GM23248 (cell line): ENCODE measurements at regions not wholly inside any gene's neighbourhood (a gene's known extent, or its start where the extent isn't known, plus 50 kb on each side); places are given as distances from the start of the nearest gene placed in this dataset.

ENCODE experiments used
- DNase-seq: peaks from one replicate; pipeline ENCODE4 v3.0.0-alpha.2; 2015
- H2AFZ ChIP-seq: fragments of 200-600 bp; sonication (generic); 2 replicates; pipeline ENCODE4 v1.6.1; 2016; ENCODE audit warnings: antibody characterized with exemption
- H3F3A ChIP-seq: fragments of 200-600 bp; sonication (generic); 2 replicates; pipeline ENCODE4 v1.6.1; 2016; ENCODE audit warnings: mild to moderate bottlenecking, antibody characterized with exemption, mixed run types; ENCODE audit not compliant: insufficient read depth
- H3K27ac ChIP-seq: fragments of 200-600 bp; sonication (generic); 2 replicates; pipeline ENCODE4 v1.5.1; 2016; ENCODE audit warnings: mild to moderate bottlenecking
- H3K27me3 ChIP-seq: fragments of 200-600 bp; sonication (generic); replicated peaks from 2 replicates; pipeline ENCODE4 v1.6.1; 2016; ENCODE audit warnings: mild to moderate bottlenecking; ENCODE audit not compliant: insufficient read depth
- H3K36me3 ChIP-seq: fragments of 200-600 bp; sonication (generic); 2 replicates; pipeline ENCODE4 v1.6.1; 2016; ENCODE audit warnings: low read depth, mild to moderate bottlenecking
- H3K4me1 ChIP-seq: fragments of 200-600 bp; sonication (generic); 2 replicates; pipeline ENCODE4 v1.6.1; 2016; ENCODE audit warnings: mild to moderate bottlenecking; ENCODE audit not compliant: insufficient read depth
- H3K4me2 ChIP-seq: fragments of 200-600 bp; sonication (generic); one replicate; pipeline ENCODE4 v1.6.1; 2016; ENCODE audit warnings: mild to moderate bottlenecking; ENCODE audit not compliant: unreplicated experiment
- H3K4me3 ChIP-seq: fragments of 200-600 bp; sonication (generic); 2 replicates; pipeline ENCODE4 v1.5.1; 2016; ENCODE audit warnings: mild to moderate bottlenecking
- H3K79me2 ChIP-seq: fragments of 200-600 bp; sonication (generic); 2 replicates; pipeline ENCODE4 v1.6.1; 2016; ENCODE audit warnings: mild to moderate bottlenecking; ENCODE audit not compliant: insufficient read depth
- H3K9ac ChIP-seq: fragments of 200-600 bp; sonication (generic); 2 replicates; pipeline ENCODE4 v1.6.1; 2016; ENCODE audit warnings: mild to moderate bottlenecking
- H3K9me2 ChIP-seq: fragments of 200-600 bp; sonication (generic); 2 replicates; pipeline ENCODE4 v1.6.1; 2016; ENCODE audit warnings: mixed run types, mild to moderate bottlenecking, moderate library complexity; ENCODE audit not compliant: insufficient read depth
- H3K9me3 ChIP-seq: fragments of 200-600 bp; sonication (generic); one replicate; pipeline ENCODE4 v1.6.1; 2017; ENCODE audit warnings: low read depth
- H4K20me1 ChIP-seq: fragments of 200-600 bp; sonication (generic); 2 replicates; pipeline ENCODE4 v1.6.0; 2016; ENCODE audit not compliant: insufficient read depth
- EZH2 ChIP-seq: fragments of 200-600 bp; sonication (generic); IDR thresholded peaks from 2 replicates; pipeline ENCODE4 v1.6.1; 2018; ENCODE audit warnings: antibody characterized with exemption, mild to moderate bottlenecking; ENCODE audit not compliant: insufficient read depth, poor library complexity, severe bottlenecking
- EZH2phosphoT487 ChIP-seq: fragments of 200-600 bp; sonication (generic); IDR thresholded peaks from 2 replicates; pipeline ENCODE4 v1.6.1; 2018; ENCODE audit warnings: antibody characterized with exemption, moderate library complexity, mild to moderate bottlenecking, low read depth; ENCODE audit not compliant: insufficient read depth
- WGBS, 2 experiments: methylation state at CpG; one replicate each; pipeline ENCODE4 v1.1.6; 2015 to 2017; ENCODE audit warnings: low lambda C conversion rate in 2 of 2, low coverage in 1 of 2; ENCODE audit errors: missing lambda C conversion rate in 2 of 2; 5-methylcytosine and 5-hydroxymethylcytosine counted together
- in situ Hi-C: fragments of 300-500 bp; cut with MboI; formaldehyde crosslinking; loops from 2 replicates; pipeline ENCODE4 v1.15.0; 2020

DNA sequence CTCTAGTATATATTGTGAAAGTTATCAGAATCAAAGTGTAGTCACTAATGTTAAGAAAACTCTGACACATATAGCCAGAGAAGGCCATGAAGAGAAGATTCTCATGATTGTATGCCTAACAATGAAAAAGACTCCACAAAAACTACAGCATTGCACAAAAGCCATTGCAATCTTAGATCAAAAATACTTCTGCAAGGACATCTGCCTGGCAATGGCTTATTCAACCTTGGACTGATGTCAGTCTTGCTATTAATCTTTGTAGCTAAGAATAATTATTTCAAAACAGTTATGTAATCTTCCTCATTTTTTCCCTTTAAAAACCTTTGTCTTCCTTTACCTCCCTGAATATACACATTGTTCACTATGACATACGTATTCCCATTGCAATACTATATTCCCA, 55.3 kb upstream of the SLC36A4 start:
- no peaks in the 10 kb centered on the region for H4K20me1 ChIP-seq
- no peaks in the 10 kb centered on the region for H3K36me3 ChIP-seq
- H3K9me3 ChIP-seq, result no peaks in the 10 kb centered on the region
- H3F3A ChIP-seq, result no peaks in the 10 kb centered on the region
- TF ChIP-seq EZH2phosphoT487, result no peak
- no peak for TF ChIP-seq EZH2
- no peak overlapping the region for H3K4me3 ChIP-seq
- no peaks in the 10 kb centered on the region for H3K79me2 ChIP-seq
- H3K4me1 ChIP-seq, result no peaks in the 10 kb centered on the region
- WGBS, 2 experiments, result 33 to 34% methylated on average over 1 of the region's 1 CpG
- no peak overlapping the region for H2AFZ ChIP-seq
- in situ Hi-C loops, result no loop called here
- H3K4me2 ChIP-seq, result no peak overlapping the region
- no peak for DNase-seq
- H3K27ac ChIP-seq, result no peak overlapping the region
- no peaks in the 10 kb centered on the region for H3K9me2 ChIP-seq
- no peak overlapping the region for H3K9ac ChIP-seq
- no peaks in the 10 kb centered on the region for H3K27me3 ChIP-seq

DNA sequence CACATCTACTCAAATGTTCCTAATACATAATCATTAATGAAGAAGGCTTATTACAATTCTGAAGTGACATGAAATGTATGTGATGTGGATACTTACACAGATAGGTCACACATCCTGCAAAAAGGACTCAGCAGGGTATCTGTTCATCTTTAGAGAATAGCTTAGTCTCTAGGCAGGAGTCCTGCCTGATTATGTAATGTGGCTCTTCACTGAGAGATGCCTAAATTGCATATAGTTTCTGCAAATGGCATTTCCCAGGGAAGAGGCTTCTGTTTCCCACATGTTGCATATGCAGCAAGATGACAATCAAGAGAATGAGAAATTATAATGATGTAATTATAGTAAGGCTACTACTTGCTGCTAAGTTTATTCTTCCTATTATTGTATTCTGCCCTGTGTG, 58.8 kb upstream of the SLC36A4 start:
- Histone ChIP-seq H3K27ac (no peak overlapping the region), H3K36me3 (no peaks in the 10 kb centered on the region), H3K9ac (no peak overlapping the region), H4K20me1 (no peaks in the 10 kb centered on the region), H3K9me2 (no peaks in the 10 kb centered on the region), H3K79me2 (no peaks in the 10 kb centered on the region), H3K9me3 (no peaks in the 10 kb centered on the region), H3K4me2 (no peak overlapping the region), H2AFZ (no peak overlapping the region), H3K4me1 (no peaks in the 10 kb centered on the region), H3K4me3 (no peak overlapping the region), H3F3A (no peaks in the 10 kb centered on the region), H3K27me3 (no peaks in the 10 kb centered on the region)
- DNase-seq, result no peak
- in situ Hi-C loops, result no loop called here
- TF ChIP-seq EZH2phosphoT487 (no peak), EZH2 (no peak)

DNA sequence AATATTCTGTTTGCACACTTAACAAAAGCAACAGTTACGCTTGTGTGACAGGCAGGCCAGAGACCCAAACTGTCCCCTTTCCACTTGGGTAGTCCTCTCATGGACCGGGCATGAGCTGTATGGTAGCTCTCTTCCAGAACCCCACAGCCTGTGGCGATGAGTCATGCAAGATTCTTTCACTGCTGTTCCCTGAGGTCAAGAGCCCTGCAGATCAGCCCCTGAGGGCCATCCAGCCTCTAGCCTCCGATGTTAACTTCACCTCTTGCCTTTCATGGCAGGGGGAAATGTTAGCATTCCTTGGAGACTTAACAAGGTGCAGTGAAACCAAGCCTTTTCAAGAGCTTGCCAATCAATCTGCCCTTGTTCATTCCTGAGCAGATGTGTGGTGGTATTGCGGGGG, 63.2 kb upstream of the DEUP1 start:
- H3K36me3 ChIP-seq, result no peaks in the 10 kb centered on the region
- H3K4me3 ChIP-seq, result no peak overlapping the region
- H3K79me2 ChIP-seq, result no peaks in the 10 kb centered on the region
- H3K4me2 ChIP-seq, result no peak overlapping the region
- no peaks in the 10 kb centered on the region for H3K9me2 ChIP-seq
- H3K9me3 ChIP-seq, result no peaks in the 10 kb centered on the region
- in situ Hi-C loops, result no loop called here
- H3K9ac ChIP-seq, result no peak overlapping the region
- 41% methylated on average over 5 of the region's 5 CpGs for WGBS, 2 experiments
- no peaks in the 10 kb centered on the region for H4K20me1 ChIP-seq
- peaks cover 8% of the 10 kb centered on the region; the same call in 1 of the 2 replicates for H3K27me3 ChIP-seq
- no peak for DNase-seq
- no peaks in the 10 kb centered on the region for H3K4me1 ChIP-seq
- TF ChIP-seq EZH2, result no peak
- no peak for TF ChIP-seq EZH2phosphoT487
- no peak overlapping the region for H3K27ac ChIP-seq
- no peak overlapping the region for H2AFZ ChIP-seq
- no peaks in the 10 kb centered on the region for H3F3A ChIP-seq

DNA sequence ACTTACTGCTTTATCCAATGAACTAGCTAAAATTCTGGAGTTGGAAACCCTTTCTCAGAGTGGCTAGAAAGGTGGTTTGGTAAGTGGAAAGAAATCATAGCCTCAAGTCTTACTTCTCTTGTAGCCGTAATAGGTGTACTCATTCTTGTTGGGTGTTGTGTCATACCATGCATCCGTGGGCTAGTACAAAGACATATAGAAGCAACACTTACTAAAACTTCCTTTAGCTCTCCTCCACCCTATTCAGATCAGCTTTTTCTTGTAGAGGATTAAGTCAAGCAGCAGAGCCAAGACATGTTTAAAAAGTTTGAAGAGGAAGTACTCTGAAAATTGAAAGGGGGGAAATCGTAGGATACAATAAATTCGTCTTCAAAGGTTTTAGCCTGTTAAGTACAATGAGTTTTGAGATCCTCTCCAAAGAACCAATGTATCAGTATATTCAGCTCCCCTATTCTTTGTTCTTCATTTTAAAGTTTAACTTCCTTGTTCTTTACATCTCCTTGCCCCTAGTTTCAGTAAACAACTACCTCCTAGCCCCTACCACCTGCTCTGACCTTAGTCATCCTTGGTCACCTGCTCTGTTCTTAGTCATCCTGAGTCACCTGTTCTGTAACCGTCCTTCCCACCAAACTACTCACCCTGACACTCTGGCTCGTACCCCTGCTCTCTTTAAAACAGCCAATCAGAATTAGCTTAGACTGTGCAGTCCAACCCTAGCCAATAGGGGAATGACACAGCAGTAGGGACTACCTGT, 62.1 kb upstream of the DEUP1 start:
- no peak for DNase-seq
- H3K4me2 ChIP-seq, result no peak overlapping the region
- WGBS, 2 experiments, result 43 to 52% methylated on average over 6 of the region's 6 CpGs
- no peaks in the 10 kb centered on the region for H4K20me1 ChIP-seq
- H3K9ac ChIP-seq, result no peak overlapping the region
- no peaks in the 10 kb centered on the region for H3K36me3 ChIP-seq
- no peaks in the 10 kb centered on the region for H3K9me2 ChIP-seq
- no peaks in the 10 kb centered on the region for H3F3A ChIP-seq
- H3K4me1 ChIP-seq, result no peaks in the 10 kb centered on the region
- H3K27me3 ChIP-seq, result peaks cover 7% of the 10 kb centered on the region; the same call in 1 of the 2 replicates
- in situ Hi-C loops, result no loop called here
- no peak overlapping the region for H3K27ac ChIP-seq
- no peak for TF ChIP-seq EZH2
- no peak for TF ChIP-seq EZH2phosphoT487
- no peak overlapping the region for H3K4me3 ChIP-seq
- no peak overlapping the region for H2AFZ ChIP-seq
- no peaks in the 10 kb centered on the region for H3K9me3 ChIP-seq
- H3K79me2 ChIP-seq, result no peaks in the 10 kb centered on the region

DNA sequence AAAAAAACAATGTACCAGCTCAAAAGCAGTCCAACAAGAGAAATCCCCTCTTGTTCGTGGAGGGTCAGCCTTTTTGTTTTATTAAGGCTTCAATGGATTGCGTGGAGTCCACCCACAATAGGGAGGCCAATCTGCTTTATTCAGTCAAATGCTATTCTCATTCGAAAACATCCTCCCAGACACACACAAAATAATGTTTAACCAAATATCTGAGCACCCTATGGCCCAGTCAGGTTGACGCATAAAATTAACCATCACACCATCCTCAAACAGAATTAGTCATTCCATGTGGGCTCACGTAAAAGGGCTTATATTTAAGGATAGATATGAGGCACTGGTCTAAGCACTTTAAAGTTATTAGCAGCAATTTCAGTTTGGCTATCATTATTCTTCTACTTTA, 58.9 kb upstream of the DEUP1 start:
- no peak for DNase-seq
- Histone ChIP-seq H3K9me3 (no peaks in the 10 kb centered on the region), H3K9me2 (no peaks in the 10 kb centered on the region), H3K27me3 (no peaks in the 10 kb centered on the region), H3K27ac (no peak overlapping the region), H4K20me1 (no peaks in the 10 kb centered on the region), H3F3A (no peaks in the 10 kb centered on the region), H3K79me2 (no peaks in the 10 kb centered on the region), H3K9ac (no peak overlapping the region), H3K4me3 (no peak overlapping the region), H3K36me3 (no peaks in the 10 kb centered on the region), H3K4me1 (no peaks in the 10 kb centered on the region), H2AFZ (no peak overlapping the region), H3K4me2 (no peak overlapping the region)
- no peak for TF ChIP-seq EZH2phosphoT487
- in situ Hi-C loops, result no loop called here
- WGBS, 2 experiments, result 27 to 35% methylated on average over 5 of the region's 5 CpGs
